Mesothelial cell of epicardium (in vitro differentiated cells): ENCODE measurements at regions not wholly inside any gene's neighbourhood (a gene's known extent, or its start where the extent isn't known, plus 50 kb on each side); places are given as distances from the start of the nearest gene placed in this dataset.

ENCODE experiments used
- DNase-seq, 2 experiments: peaks; one replicate each; pipeline ENCODE4 v3.0.0; 2021; ENCODE audit warnings: low spot score in 2 of 2; ENCODE audit not compliant: unreplicated experiment in 2 of 2
- H3K27ac Mint-ChIP-seq: 2 replicates; pipeline ENCODE4 v1.8.0; 2021; ENCODE audit warnings: mixed read lengths
- H3K27me3 Mint-ChIP-seq: 2 replicates; pipeline ENCODE4 v1.8.0; 2021; ENCODE audit warnings: low read depth, mixed read lengths
- H3K36me3 Mint-ChIP-seq: 2 replicates; pipeline ENCODE4 v1.8.0; 2021; ENCODE audit warnings: mixed read lengths
- H3K4me1 Mint-ChIP-seq: 2 replicates; pipeline ENCODE4 v1.8.0; 2021; ENCODE audit warnings: mixed read lengths
- H3K4me3 Mint-ChIP-seq: 2 replicates; pipeline ENCODE4 v1.8.0; 2021; ENCODE audit warnings: mild to moderate bottlenecking, moderate library complexity, mixed read lengths
- H3K9me3 Mint-ChIP-seq: 2 replicates; pipeline ENCODE4 v1.8.0; 2021; ENCODE audit warnings: mixed read lengths
- CTCF ChIP-seq: fragments of 200-600 bp; sonication (generic); IDR thresholded peaks from one replicate; pipeline ENCODE4 v1.5.0; 2021; ENCODE audit warnings: antibody characterized with exemption; ENCODE audit not compliant: unreplicated experiment

GRCh38 chr10:123513870-123514269 lies 152.3 kb upstream of the GPR26 start:
- TF ChIP-seq CTCF: no peak
- Mint-ChIP-seq H3K27me3 (peaks cover 93% of the 10 kb centered on the region), H3K4me3 (no peak overlapping the region), H3K27ac (no peak overlapping the region), H3K9me3 (no peaks in the 10 kb centered on the region), H3K4me1 (peaks cover 15% of the 10 kb centered on the region), H3K36me3 (no peaks in the 10 kb centered on the region)
- DNase-seq: no peak

GRCh38 chr10:123514996-123515395 lies 151.2 kb upstream of the GPR26 start:
- Mint-ChIP-seq H3K4me3 (no peak overlapping the region), H3K4me1 (peaks cover 15% of the 10 kb centered on the region), H3K27me3 (peaks cover 93% of the 10 kb centered on the region), H3K36me3 (no peaks in the 10 kb centered on the region), H3K9me3 (no peaks in the 10 kb centered on the region), H3K27ac (no peak overlapping the region)
- DNase-seq: no peak
- TF ChIP-seq CTCF: no peak

GRCh38 chr10:123515661-123516060 lies 150.5 kb upstream of the GPR26 start:
- Mint-ChIP-seq H3K27me3 (peaks cover 92% of the 10 kb centered on the region), H3K4me3 (no peak overlapping the region), H3K9me3 (no peaks in the 10 kb centered on the region), H3K4me1 (peaks cover 15% of the 10 kb centered on the region), H3K27ac (no peak overlapping the region), H3K36me3 (no peaks in the 10 kb centered on the region)
- no peak for DNase-seq
- TF ChIP-seq CTCF: no peak

GRCh38 chr10:123516291-123516690 lies 149.9 kb upstream of the GPR26 start:
- Mint-ChIP-seq H3K27ac (no peak overlapping the region), H3K4me1 (peaks cover 15% of the 10 kb centered on the region), H3K36me3 (no peaks in the 10 kb centered on the region), H3K4me3 (no peak overlapping the region), H3K9me3 (no peaks in the 10 kb centered on the region), H3K27me3 (peaks cover 92% of the 10 kb centered on the region)
- DNase-seq: no peak
- no peak for TF ChIP-seq CTCF

- peaks cover 91% of the 10 kb centered on the region for H3K27me3 Mint-ChIP-seq
- no peaks in the 10 kb centered on the region for H3K36me3 Mint-ChIP-seq
- H3K27ac Mint-ChIP-seq: no peak overlapping the region
- TF ChIP-seq CTCF: no peak
- no peak overlapping the region for H3K4me3 Mint-ChIP-seq
- DNase-seq: no peak
- H3K4me1 Mint-ChIP-seq: peaks cover 14% of the 10 kb centered on the region
- no peaks in the 10 kb centered on the region for H3K9me3 Mint-ChIP-seq
These were observed 148.7 kb upstream of the GPR26 start for GRCh38 chr10:123517426-123517825.

- H3K27ac Mint-ChIP-seq: no peak overlapping the region
- TF ChIP-seq CTCF: no peak
- H3K36me3 Mint-ChIP-seq: no peaks in the 10 kb centered on the region
- H3K9me3 Mint-ChIP-seq: no peaks in the 10 kb centered on the region
- H3K4me1 Mint-ChIP-seq: peaks cover 9% of the 10 kb centered on the region
- H3K4me3 Mint-ChIP-seq: no peak overlapping the region
- H3K27me3 Mint-ChIP-seq: peaks cover 92% of the 10 kb centered on the region
- no peak for DNase-seq
These were observed 148.3 kb upstream of the GPR26 start for GRCh38 chr10:123517901-123518300.
